GM19043 (cell line): ENCODE measurements at regions not wholly inside any gene's neighbourhood (a gene's known extent, or its start where the extent isn't known, plus 50 kb on each side); places are given as distances from the start of the nearest gene placed in this dataset.

Source experiments
- ATAC-seq: cut with Tn5 transposase; IDR thresholded peaks from one replicate; pipeline ENCODE4 v1.9.1; 2021; ENCODE audit warnings: low read depth; ENCODE audit not compliant: unreplicated experiment

DNA sequence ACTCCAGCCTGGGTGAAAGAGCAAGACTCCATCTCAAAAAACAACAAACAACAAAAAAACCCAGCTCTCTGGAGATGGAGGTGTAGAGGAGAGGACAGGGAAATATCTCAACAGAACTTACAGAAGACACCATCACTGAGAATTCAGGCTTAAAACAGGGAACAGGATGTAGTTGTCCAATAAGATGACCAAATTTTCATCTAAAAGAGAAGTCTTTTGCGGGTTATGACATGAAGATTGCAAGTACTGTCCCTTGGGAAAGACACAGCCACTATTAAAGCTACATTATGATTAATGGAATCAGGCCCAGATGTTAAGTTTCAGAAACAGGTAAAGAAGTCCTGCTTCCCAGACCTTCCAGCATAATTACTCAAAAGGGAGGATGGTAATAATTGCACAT, 235.2 kb upstream of the NRP1 start:
- no peak for ATAC-seq

DNA sequence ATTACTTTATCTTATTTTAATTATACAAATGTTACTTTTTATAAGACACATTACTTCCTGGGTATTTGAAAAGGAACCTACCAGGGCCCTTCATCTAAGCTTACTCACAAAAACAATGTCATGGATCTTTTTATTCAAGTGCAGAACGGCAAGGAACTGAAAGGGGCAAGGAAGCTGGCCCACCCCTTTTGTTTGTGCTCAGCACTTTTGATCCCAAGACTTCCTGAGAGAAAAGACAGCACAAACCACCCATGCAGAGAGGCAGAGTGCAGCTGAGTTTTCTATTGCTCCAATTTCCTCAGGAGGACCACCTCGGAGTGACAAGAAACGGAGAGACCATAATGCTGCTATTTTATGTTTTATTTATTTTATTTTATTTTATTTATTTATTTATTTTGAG, 232.0 kb upstream of the NRP1 start:
- ATAC-seq: no peak

DNA sequence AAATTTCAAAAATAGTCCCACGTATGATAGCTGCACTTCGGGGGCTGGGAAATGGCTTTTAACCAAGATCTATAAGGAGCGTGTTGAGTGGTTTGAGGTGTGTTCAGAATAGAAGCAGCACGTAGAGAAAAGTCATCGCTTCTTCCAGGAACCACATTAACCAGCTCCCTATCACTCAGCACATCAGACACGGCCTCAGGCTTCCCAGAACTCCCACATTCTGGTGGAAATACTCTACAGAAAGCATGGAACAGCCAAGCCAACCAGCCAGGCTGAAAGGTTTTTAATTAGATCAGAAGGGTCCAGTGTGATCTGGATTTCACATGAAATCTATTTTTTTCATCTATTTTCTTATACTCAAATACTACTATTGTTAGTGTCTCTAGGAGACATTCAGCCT, 231.5 kb upstream of the NRP1 start:
- ATAC-seq: no peak

DNA sequence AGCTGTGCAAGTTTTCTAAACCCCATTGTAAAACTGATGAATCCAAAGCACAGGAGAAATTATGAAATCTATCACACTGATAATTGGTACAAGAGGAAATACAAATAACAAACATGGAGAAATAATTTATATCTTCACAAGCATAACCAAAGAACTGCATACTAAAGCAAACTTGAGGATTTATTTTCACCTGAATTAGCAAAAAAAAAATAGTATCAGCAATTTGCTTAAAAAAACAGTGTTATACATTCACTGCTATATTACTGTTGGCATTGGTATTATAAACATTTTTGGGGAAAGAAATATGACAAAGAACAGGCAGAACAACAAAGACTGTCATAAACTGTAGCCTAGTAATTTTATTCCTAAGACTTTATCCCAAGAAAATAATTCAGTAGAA, 230.8 kb upstream of the NRP1 start:
- no peak for ATAC-seq

DNA sequence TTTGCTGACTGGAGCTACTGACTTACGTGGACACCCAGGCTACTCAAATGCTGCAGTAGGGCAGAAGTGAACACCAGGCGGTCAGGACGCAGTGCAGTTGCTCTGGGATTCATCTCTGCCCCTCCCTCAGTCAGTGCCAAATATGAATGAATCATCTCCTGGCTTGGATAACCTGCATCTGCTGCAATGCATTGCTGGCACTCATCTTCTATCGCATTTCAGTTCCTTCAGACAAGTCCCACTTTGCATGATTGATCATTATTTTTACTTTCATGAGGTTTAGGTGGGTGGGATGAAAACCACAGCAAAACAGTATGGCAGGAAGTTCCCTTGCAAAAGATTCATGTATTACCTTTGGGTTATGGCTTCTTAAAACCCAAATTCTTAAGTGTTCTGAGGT, 224.6 kb upstream of the NRP1 start:
- no peak for ATAC-seq

DNA sequence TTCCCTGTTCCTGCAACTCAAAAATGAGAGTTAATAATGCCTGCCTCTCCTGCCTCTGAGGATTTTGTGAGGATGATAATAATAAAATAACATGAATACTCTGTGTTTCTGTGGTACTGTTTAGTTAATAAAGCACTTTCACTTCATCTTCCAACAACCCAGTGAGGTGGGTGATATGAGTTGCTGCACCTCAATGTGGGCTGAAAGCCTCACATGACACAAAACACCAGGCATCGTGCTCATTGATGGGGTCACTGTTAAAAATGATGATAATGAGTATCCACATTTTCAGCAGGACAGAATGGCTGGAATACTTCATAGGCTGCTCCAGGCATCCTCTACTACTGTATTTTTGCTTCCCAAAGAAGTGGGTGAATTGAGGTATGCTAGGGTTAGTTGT, 222.8 kb upstream of the NRP1 start:
- no peak for ATAC-seq

DNA sequence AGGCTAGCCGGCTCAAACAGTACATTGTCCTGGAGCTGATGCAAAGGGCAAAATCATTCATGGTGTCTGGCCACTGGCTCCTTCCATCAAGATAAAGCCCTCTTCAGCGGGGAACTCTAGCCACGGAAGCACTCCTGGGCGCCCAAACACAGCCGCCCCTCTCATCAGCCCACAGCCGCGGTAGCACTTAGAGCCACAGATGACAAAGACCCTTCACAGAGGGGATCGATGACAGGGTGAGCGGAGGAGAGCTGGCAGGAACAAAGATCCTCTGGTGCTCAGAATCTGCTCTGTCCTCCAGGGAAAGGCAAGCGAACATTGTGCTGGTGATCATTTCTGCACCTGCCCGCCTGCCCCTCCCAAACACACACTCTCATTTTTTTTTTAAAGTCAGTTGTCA, 222.2 kb upstream of the NRP1 start:
- ATAC-seq: no peak

DNA sequence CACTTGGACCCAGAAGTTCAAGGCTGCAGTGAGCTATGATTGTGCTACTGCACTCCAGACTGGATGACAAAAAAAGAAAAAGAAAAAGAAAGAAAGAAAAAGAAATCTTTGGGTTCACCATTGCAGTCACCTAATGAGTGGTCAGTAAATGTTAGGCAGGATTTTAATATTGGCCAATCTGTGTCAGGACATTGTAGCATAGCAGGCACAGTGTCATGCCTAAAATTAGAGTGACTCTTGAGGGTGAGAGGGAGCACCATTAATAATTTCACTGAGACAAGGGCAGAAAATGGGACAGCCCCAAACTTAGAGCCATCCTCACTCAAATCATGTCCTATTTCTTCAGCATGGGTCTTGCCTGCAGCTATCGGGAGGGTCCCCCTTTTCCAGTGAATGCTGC, 221.6 kb upstream of the NRP1 start:
- ATAC-seq: no peak

DNA sequence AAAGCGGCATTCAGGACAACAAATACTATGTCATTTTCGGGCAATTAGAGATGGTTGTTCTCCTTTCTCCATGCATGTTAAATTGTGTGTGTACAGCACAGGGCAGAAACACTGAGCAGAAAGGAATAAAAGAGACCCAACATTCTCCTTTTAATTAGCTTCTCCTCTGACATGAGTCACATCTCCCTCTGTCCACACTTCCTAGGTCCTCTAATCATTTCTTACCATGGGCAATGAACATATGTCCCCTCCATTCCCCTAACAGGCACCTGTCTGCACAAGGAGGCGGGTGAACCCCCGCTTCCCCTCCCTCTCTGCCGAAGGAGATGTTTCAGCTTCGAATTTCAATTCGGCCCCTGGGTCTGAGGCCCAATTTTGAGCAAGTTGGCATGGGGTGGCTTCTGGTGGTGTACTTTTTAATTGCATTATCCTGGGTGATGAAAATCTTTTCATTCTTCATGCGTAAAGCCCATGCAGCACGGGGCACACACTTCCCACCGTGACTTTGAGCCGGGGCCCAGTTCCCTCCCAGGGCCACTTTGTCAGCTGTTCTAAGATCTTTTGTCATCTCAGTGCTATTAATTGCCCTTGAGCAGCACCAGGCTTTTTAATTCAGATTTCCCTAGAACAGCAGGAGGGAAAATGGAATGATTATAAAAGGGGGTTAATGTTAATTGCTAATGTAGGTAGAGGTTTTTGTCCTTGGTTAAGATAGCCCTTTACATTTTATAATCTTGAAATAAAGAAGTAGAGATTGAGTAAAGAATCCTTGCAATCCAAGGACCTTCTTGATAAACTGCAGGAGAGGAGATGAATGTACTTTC, 219.5 kb upstream of the NRP1 start:
- no peak for ATAC-seq

DNA sequence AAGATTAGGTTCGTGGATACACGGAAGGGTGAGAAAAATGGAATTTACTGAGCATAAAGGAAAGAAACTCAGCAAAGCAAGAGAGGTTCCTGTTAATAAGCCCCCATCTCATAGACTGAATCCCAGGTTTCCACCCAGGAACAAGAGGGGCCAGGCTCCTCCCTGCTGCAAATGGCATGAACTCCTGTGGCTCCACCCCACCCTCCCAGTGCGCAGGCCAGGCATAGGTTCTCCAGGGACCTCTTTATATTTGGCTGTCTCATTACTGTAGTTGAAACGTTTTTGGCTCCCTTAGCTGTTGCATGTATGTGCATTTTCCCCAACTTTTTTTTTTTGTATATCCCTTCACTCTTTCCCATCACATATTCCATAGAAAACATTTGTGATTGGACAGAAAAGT, 217.8 kb upstream of the NRP1 start:
- ATAC-seq: no peak

DNA sequence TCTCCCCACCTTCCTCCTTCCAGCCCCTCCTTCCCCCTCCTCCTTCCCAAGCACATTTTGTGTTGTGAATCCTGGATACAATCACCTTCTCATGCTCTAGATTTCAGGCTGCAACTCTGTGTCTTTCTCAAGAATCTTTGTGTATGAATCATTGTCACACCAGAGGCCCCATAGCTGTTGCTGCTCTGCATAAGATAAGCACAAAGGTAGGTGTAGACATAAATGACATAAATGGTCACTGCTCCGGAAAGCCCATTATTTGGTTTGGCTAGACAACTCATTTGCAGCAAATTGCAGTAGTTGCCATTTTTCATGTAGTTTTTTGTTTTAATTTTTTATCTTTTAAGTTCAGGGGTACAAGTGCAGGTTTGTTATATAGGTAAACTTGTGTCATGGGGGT, 216.3 kb upstream of the NRP1 start:
- no peak for ATAC-seq

DNA sequence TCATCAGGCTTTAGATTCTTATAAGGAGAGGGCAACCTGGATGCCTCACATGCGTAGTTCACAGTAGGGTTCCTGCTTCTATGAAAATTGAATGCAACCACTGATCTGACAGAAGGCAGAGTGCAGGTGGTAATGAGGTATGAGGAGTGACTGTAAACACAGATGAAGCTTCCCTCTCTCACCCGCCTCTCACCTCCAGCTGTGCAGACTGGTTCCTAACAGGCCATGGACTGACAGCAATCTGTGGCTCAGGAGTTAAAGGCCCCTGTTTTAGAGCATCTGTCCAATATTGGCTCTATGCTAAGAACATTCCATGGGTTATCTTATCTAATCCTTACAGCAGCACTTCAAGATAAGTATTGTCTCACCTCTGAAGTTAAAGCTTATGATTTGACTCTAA, 213.5 kb upstream of the NRP1 start:
- ATAC-seq: no peak

DNA sequence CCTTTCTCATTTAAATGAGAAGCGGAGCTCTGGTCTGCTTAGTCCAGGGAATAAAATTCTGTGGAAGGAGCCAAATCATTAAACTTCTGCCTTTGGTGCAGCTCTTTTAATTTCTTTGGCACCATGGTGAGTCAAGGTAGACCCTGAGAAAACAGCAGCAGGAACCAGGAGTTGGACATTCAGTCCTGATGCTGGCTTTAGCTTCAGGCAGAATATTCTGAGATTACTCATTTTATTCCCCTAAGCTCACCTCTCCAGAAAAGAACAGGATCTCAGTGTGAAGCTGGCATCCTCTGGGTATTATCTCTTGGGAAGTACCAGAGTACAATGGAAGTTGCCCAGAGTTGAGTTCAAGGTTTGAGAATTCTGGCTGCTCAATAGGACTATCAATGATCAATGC, 211.6 kb upstream of the NRP1 start:
- no peak for ATAC-seq

DNA sequence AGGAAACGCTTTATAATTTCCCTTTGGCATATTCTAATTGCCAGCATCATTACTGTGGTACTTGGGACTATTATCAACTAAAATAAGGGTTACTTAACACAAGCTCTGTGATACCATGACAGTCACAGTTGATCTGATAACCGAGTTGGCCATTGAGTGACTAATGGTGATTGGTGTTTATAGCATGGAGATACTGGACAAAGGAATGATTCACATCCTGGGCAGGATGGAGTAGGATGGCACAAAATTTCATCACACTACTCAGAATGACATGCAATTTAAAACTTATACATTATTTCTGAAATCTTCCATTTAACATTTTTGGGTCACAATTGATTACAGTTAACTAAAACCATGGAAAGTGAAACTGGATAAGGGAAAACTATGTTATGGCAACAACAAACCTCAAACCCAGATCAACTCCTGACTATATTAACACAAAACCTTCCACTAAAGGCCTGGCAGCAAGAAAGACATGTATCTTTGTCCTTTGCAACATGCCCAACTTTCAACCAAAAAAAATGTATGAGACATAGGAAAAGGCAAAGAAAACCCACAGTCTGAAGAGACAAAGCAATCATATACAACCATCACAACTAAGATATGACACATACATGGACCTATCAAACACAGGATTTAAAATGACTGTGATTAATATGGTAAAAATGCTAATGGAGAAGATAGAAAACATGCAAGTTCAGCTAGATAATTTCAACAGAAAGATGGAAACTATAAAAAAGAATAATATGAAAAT, 208.5 kb upstream of the NRP1 start:
- ATAC-seq: no peak

DNA sequence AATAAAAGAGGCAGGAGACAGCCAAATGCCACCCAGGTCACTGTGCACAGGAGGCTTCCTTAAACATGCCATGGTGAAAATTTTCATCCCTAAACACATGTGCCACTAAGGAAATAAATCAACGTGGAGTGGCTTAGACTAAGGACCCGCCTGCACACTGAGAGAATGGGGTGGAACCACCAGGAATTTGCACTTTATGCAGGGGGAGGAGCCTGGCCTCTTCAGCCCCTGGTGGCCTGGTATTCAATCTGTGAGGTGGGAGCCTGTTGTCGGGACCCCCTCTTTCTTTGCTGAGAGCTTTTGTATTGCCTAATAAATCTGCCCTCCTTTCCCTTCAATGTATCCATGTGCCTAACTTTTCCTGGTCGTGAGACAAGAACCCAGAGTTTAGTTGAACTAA, 204.6 kb upstream of the NRP1 start:
- no peak for ATAC-seq

DNA sequence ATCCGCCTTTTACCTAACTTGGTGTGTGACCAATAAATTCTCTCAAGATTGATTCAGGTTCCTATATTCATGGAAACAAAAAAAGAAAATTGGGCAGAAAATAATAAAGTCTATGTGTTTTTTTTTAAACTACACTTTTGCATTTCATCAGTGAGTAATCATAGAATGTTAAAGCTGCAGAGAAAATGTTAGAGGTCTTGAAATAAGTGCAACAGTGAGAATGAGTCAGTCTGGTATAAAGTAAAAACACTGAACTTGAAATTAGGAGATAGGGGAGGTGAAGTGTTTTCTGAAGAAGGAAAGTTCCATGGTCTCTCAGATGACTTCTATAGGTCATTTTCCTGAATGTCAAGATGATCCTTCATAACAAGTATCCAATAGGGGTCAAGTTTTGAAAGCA, 202.6 kb upstream of the NRP1 start:
- ATAC-seq: no peak

DNA sequence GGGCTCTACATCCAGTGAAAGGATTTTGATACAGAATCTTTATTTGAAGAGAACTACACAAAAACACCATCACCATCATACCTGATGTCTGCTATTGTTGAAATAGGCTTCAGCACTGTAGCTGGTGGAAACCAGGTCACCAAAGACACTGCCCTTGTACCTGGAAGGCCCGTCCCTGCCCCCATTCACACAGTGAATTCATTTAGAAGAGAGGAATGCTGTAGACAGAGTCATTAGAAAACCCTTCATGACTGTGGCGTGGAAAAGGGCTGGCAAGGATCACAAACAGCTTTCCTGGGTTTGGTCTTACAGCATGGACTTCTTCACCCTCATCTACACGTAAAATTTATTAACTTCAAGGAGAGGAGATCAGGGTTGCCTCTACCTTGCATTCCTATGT, 202.0 kb upstream of the NRP1 start:
- ATAC-seq: no peak

DNA sequence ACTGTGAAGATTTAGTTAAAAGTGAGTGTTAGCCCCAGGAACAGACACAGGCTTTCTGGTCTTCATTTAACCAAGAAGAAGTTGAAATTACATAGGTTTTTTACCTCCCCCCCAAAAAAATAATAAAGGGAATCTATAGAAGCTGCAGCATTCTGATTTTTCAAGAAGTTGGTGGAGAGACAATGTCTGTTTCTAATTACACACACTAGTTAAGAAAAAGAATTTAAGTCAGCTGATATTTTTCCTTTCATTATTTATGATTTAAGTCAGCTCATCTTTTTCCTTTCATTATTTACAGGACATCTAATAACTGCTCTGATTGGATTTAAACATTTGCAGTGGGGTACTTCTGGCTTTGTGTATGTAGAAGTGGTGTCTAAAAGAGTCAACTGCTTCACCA, 201.4 kb upstream of the NRP1 start:
- no peak for ATAC-seq

DNA sequence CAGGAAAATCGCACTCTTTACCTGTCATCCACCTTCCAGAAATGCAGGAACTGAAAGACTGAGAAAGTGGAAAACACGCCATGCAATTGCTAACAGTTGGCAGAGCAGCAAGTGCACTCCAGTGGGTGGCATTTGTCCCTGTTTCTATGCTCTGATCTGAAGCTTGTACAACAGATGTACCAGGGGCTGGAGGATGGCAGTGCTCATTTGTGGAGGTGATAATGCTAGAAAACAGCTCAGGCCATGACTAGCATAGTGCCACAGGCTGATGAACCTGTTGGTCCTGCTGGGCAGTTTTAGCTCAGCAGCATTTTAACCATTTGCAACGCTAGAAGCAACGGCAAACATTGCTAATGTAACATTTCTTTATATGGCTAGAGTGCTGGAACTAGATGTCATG, 199.9 kb upstream of the NRP1 start:
- no peak for ATAC-seq

DNA sequence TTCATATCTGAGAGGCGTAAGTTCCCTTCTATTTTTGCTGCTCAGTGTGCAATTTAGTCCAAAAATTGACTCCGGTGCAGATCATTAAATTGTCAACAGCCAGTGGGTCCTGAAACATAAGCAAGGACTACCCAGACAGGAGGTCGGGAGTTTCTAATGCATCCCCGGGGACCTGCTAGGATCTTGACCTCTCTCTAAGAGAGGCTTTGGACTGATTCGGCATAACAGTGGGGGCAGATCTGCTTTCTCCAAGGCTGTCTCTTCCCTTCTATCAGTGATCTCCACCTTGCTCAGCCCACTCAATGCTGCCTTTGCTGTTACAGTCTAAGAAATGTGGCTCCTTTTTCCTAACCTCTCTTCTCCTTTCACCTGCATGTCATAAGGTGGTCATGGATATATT, 199.1 kb upstream of the NRP1 start:
- ATAC-seq: no peak

DNA sequence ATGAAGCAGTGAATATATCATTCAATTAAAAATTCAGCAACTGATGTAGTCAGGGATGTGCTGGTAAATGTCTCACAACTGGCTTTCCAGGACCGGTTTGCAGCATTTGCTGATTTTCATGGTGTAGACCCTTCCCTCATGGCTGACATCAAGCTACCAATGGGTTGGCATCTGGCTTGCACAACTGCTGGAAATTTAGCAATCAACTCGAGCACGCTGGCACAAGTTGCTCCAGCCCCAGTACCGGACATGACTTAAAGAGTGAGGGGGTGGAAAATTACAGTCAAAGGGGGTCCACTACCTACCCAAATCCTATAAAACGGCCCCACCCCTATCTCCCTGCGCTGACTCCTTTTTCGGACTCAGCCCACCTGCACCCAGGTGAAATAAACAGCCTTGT, 198.4 kb upstream of the NRP1 start:
- no peak for ATAC-seq

DNA sequence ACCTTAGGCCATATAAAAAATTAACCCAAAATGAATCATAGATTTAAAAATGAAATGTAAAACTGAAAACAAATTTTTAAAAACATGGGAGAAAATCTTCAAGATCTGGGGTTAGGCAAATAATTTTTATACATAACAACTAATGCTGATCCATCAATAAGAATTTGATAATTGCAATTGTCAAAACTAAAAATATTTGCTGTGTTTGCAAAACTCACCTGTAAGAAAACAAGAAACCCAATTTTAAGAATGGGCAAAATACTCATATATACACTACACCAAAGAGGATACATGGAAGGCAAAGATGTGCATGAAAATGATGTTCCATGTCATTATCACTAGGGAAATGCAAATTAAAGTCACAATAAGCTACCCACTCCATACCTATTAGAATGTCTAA, 194.8 kb upstream of the NRP1 start:
- no peak for ATAC-seq
